ENCODE measurements at regions not wholly inside any gene's neighbourhood (a gene's known extent, or its start where the extent isn't known, plus 50 kb on each side); places are given as distances from the start of the nearest gene placed in this dataset.

DNA sequence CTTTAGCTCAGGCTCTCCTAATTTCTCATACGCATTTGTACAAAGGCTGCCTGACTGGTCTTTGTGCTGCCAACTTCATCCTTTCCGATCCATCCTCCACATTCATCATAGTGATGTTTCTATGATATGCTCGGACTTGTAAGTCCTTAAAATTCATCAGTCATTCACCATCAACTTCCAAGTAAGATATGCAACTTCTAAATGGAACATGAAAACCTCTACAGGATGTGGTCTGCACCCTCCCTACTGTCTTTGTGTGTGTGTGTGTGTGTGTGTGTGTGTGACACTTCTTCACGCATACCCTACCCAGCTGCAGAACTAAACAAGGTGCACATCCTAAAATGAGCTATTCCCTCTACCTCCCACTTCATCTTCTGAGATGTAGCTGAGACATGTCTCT is 397.9 kb upstream of the NR5A2 start:
- TF ChIP-seq CTCF (conservative IDR thresholded peaks at IDR 0.05; ENCODE audit: low read depth, low read length) (no peak), EZH2 (IDR thresholded peaks at IDR 0.05; ENCODE audit: borderline replicate concordance, low read depth, low read length, poor library complexity, severe bottlenecking) (no peak)

Data from A673 (cell line).